Gastroesophageal sphincter (tissue), 4 donors: ENCODE measurements at regions not wholly inside any gene's neighbourhood (a gene's known extent, or its start where the extent isn't known, plus 50 kb on each side); places are given as distances from the start of the nearest gene placed in this dataset.

Experiments
- ATAC-seq: fragments of 150-250 bp; one replicate; pipeline ENCODE4 v1.9.1; 2016; ENCODE audit warnings: mild to moderate bottlenecking, moderate library complexity
- H3K27ac ChIP-seq, 4 donors: fragments of 200-600 bp; sonication (generic) in 3 of 4; 1 replicate in 3 of 4; 2 replicates in 1 of 4; pipeline ENCODE4 v1.5.1; 2016 to 2019
- H3K27me3 ChIP-seq: fragments of 200-600 bp; sonication (generic); one replicate; pipeline ENCODE4 v1.5.1; 2019
- H3K36me3 ChIP-seq, 2 donors: fragments of 200-600 bp; sonication (generic); one replicate each; pipeline ENCODE4 v1.5.1; 2019; ENCODE audit warnings: control low read depth in 1 of 2
- H3K4me1 ChIP-seq, 3 donors: fragments of 200-600 bp; sonication (generic); 1 replicate in 2 of 3; 2 replicates in 1 of 3; pipeline ENCODE4 v1.5.1; 2016 to 2019; ENCODE audit warnings: control low read depth in 2 of 3
- H3K4me3 ChIP-seq, 2 donors: fragments of 200-600 bp; sonication (generic); one replicate each; pipeline ENCODE4 v1.5.1; 2019; ENCODE audit warnings: mild to moderate bottlenecking in 1 of 2, moderate library complexity in 1 of 2
- H3K9me3 ChIP-seq, 3 donors: fragments of 200-600 bp; sonication (generic); one replicate each; pipeline ENCODE4 v1.5.1; 2017 to 2019; ENCODE audit warnings: control low read depth in 2 of 3
- CTCF ChIP-seq, 4 experiments: fragments of 200-600 bp in 2 of 4; fragments of 450-650 bp in 2 of 4; sonication (generic) in 1 of 4; IDR thresholded peaks; one replicate each; pipeline ENCODE4 v1.5.1; 2017 to 2019; ENCODE audit warnings: antibody characterized with exemption in 4 of 4, mild to moderate bottlenecking in 2 of 4, moderate library complexity in 2 of 4
- EP300 ChIP-seq: sonication (generic); formaldehyde crosslinking; IDR thresholded peaks from one replicate; pipeline ENCODE4 v1.6.1; 2017; ENCODE audit warnings: antibody characterized with exemption, mild to moderate bottlenecking
- POLR2A ChIP-seq, 2 donors: fragments of 450-650 bp; IDR thresholded peaks; one replicate each; pipeline ENCODE4 v1.6.1; 2017; ENCODE audit warnings: antibody characterized with exemption in 2 of 2, mild to moderate bottlenecking in 2 of 2, moderate library complexity in 1 of 2
- POLR2AphosphoS5 ChIP-seq: sonication (generic); formaldehyde crosslinking; IDR thresholded peaks from one replicate; pipeline ENCODE4 v1.6.1; 2017; ENCODE audit warnings: antibody characterized with exemption
- WGBS, 2 donors: methylation state at CpG; one replicate each; pipeline ENCODE4 v1.1.5; 2018; ENCODE audit warnings: low coverage in 1 of 2; 5-methylcytosine and 5-hydroxymethylcytosine counted together

GRCh38 chr2:204472375-204472774, 72.9 kb upstream of the PARD3B start:
- no peak overlapping the region for H3K4me3 ChIP-seq
- no peaks in the 10 kb centered on the region for H3K27me3 ChIP-seq
- TF ChIP-seq POLR2AphosphoS5 (no peak), CTCF (IDR thresholded peaks at IDR 0.05) (no peak), EP300 (no peak), POLR2A (IDR thresholded peaks at IDR 0.05) (no peak)
- no peaks in the 10 kb centered on the region for H3K9me3 ChIP-seq
- H3K4me1 ChIP-seq: peaks cover 0 to 6% (median 0%) of the 10 kb centered on the region in 3 donors
- no peak for ATAC-seq
- WGBS, 2 donors: 87 to 90% methylated on average over 4 to 10 of the region's 10 CpGs
- H3K36me3 ChIP-seq: no peaks in the 10 kb centered on the region
- no peak overlapping the region for H3K27ac ChIP-seq

- Histone ChIP-seq H3K27ac (no peak overlapping the region), H3K4me3 (no peak overlapping the region), H3K36me3 (no peaks in the 10 kb centered on the region), H3K9me3 (no peaks in the 10 kb centered on the region), H3K27me3 (no peaks in the 10 kb centered on the region), H3K4me1 (peaks cover 0 to 6% (median 0%) of the 10 kb centered on the region in 3 donors)
- TF ChIP-seq CTCF (IDR thresholded peaks at IDR 0.05): no peak
- TF ChIP-seq EP300: no peak
- TF ChIP-seq POLR2A (IDR thresholded peaks at IDR 0.05): no peak
- no peak for TF ChIP-seq POLR2AphosphoS5
- ATAC-seq: no peak
- WGBS, 2 donors: 65 to 79% methylated on average over 6 of the region's 6 CpGs
These were observed 72.1 kb upstream of the PARD3B start for GRCh38 chr2:204473224-204473623.

GRCh38 chr2:204475399-204475798, 69.9 kb upstream of the PARD3B start:
- WGBS, 2 donors: 57 to 58% methylated on average over 5 of the region's 5 CpGs
- Histone ChIP-seq H3K27ac (no peak overlapping the region), H3K4me3 (no peak overlapping the region), H3K4me1 (peaks cover 0 to under 1% (median 0%) of the 10 kb centered on the region in 3 donors), H3K27me3 (no peaks in the 10 kb centered on the region), H3K9me3 (no peaks in the 10 kb centered on the region), H3K36me3 (no peaks in the 10 kb centered on the region)
- ATAC-seq: no peak
- no peak for TF ChIP-seq POLR2A (IDR thresholded peaks at IDR 0.05)
- no peak for TF ChIP-seq EP300
- TF ChIP-seq CTCF (IDR thresholded peaks at IDR 0.05): no peak

GRCh38 chr2:204477358-204477950, 67.8 kb upstream of the PARD3B start:
- no peaks in the 10 kb centered on the region for H3K36me3 ChIP-seq

More at GRCh38 chr2:204477358-204477950, 67.8 kb upstream of the PARD3B start:
- no peaks in the 10 kb centered on the region for H3K27me3 ChIP-seq
- H3K9me3 ChIP-seq: no peaks in the 10 kb centered on the region
- ATAC-seq: no peak
- 91 to 92% methylated on average over 4 of the region's 4 CpGs for WGBS, 2 donors
- H3K4me3 ChIP-seq: no peak overlapping the region
- H3K4me1 ChIP-seq: no peaks in the 10 kb centered on the region
- TF ChIP-seq POLR2A (IDR thresholded peaks at IDR 0.05) (no peak), CTCF (IDR thresholded peaks at IDR 0.05) (no peak), EP300 (no peak), POLR2AphosphoS5 (no peak)
- no peak overlapping the region for H3K27ac ChIP-seq
